Prostate gland (tissue), 2 donors: ENCODE measurements at regions not wholly inside any gene's neighbourhood (a gene's known extent, or its start where the extent isn't known, plus 50 kb on each side); places are given as distances from the start of the nearest gene placed in this dataset.

Experiments used
- CTCF ChIP-seq, 4 experiments: fragments of 200-600 bp in 2 of 4; fragments of 450-650 bp in 2 of 4; sonication (generic) in 2 of 4; IDR thresholded peaks; 1 replicate in 3 of 4; 2 replicates in 1 of 4; pipeline ENCODE4 v1.5.1; 2016 to 2019; ENCODE audit warnings: antibody characterized with exemption in 4 of 4, mild to moderate bottlenecking in 2 of 4, moderate library complexity in 2 of 4
- POLR2A ChIP-seq: fragments of 450-650 bp; IDR thresholded peaks from one replicate; pipeline ENCODE4 v1.6.1; 2016; ENCODE audit warnings: antibody characterized with exemption, mild to moderate bottlenecking

GRCh38 chr2:83516503-83516902 lies 942.6 kb downstream of the SUCLG1 start:
- TF ChIP-seq CTCF (IDR thresholded peaks at IDR 0.05) = no peak
- no peak for TF ChIP-seq POLR2A
